Ascending aorta (tissue), 2 donors: ENCODE measurements at regions not wholly inside any gene's neighbourhood (a gene's known extent, or its start where the extent isn't known, plus 50 kb on each side); places are given as distances from the start of the nearest gene placed in this dataset.

Experiments
- DNase-seq, 2 donors: peaks; one replicate each; pipeline ENCODE4 v3.0.0-alpha.2; 2019; ENCODE audit warnings: low spot score in 2 of 2
- H3K27ac ChIP-seq, 2 donors: fragments of 200-600 bp; sonication (generic); one replicate each; pipeline ENCODE4 v1.5.1; 2016 to 2017; ENCODE audit warnings: mild to moderate bottlenecking in 1 of 2
- H3K27me3 ChIP-seq: fragments of 200-600 bp; sonication (generic); one replicate; pipeline ENCODE4 v1.5.1; 2017
- H3K36me3 ChIP-seq, 2 donors: fragments of 200-600 bp; sonication (generic); one replicate each; pipeline ENCODE4 v1.5.1; 2016
- H3K4me1 ChIP-seq, 2 donors: fragments of 200-600 bp; sonication (generic); one replicate each; pipeline ENCODE4 v1.5.1; 2016 to 2017; ENCODE audit warnings: mild to moderate bottlenecking in 1 of 2
- H3K4me3 ChIP-seq, 2 donors: fragments of 200-600 bp; sonication (generic); one replicate each; pipeline ENCODE4 v1.5.1; 2016 to 2017; ENCODE audit warnings: mild to moderate bottlenecking in 1 of 2
- H3K9me3 ChIP-seq, 2 donors: fragments of 200-600 bp; sonication (generic); one replicate each; pipeline ENCODE4 v1.5.1; 2016
- intact Hi-C: fragments of 100-400 bp; cut with DNase I; formaldehyde crosslinking; loops from one replicate; pipeline ENCODE4 v1.15.1; 2023
- TF ChIP-seq, protein P1 (sequence below), 3 experiments: fragments of 200-600 bp in 2 of 3; fragments of 450-650 bp in 1 of 3; sonication (generic) in 2 of 3; IDR thresholded peaks; one replicate each; pipeline ENCODE4 v1.5.1; 2016 to 2019; ENCODE audit warnings: antibody characterized with exemption in 3 of 3, mild to moderate bottlenecking in 1 of 3, moderate library complexity in 1 of 3

GRCh38 chr2:188102881-188103280 lies 188.8 kb upstream of the GULP1 start:
- no peaks in the 10 kb centered on the region for H3K27me3 ChIP-seq
- intact Hi-C loops = no loop called here

GRCh38 chr2:188114014-188114413 lies 177.7 kb upstream of the GULP1 start:
- no peaks in the 10 kb centered on the region for H3K27me3 ChIP-seq
- TF ChIP-seq, protein P1, sequence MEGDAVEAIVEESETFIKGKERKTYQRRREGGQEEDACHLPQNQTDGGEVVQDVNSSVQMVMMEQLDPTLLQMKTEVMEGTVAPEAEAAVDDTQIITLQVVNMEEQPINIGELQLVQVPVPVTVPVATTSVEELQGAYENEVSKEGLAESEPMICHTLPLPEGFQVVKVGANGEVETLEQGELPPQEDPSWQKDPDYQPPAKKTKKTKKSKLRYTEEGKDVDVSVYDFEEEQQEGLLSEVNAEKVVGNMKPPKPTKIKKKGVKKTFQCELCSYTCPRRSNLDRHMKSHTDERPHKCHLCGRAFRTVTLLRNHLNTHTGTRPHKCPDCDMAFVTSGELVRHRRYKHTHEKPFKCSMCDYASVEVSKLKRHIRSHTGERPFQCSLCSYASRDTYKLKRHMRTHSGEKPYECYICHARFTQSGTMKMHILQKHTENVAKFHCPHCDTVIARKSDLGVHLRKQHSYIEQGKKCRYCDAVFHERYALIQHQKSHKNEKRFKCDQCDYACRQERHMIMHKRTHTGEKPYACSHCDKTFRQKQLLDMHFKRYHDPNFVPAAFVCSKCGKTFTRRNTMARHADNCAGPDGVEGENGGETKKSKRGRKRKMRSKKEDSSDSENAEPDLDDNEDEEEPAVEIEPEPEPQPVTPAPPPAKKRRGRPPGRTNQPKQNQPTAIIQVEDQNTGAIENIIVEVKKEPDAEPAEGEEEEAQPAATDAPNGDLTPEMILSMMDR (IDR thresholded peaks at IDR 0.05) = no peak
- no peaks in the 10 kb centered on the region for H3K36me3 ChIP-seq
- no peak overlapping the region for H3K4me3 ChIP-seq
- intact Hi-C loops = no loop called here
- DNase-seq = no peak
- peak overlapping the region in 1 of 2 donors; percentile 9 for H3K27ac ChIP-seq
- H3K9me3 ChIP-seq = no peaks in the 10 kb centered on the region
- H3K4me1 ChIP-seq = peaks cover 0 to 13% of the 10 kb centered on the region in 2 donors

More at GRCh38 chr2:188102881-188103280, 188.8 kb upstream of the GULP1 start:
- Histone ChIP-seq H3K36me3 (no peaks in the 10 kb centered on the region), H3K4me1 (no peaks in the 10 kb centered on the region), H3K4me3 (no peak overlapping the region), H3K9me3 (no peaks in the 10 kb centered on the region), H3K27ac (no peak overlapping the region)
- TF ChIP-seq, protein P1 (IDR thresholded peaks at IDR 0.05) = no peak
- DNase-seq = no peak

- intact Hi-C loops = no loop called here
- Histone ChIP-seq H3K4me1 (peaks cover 0 to 21% of the 10 kb centered on the region in 2 donors), H3K4me3 (no peak overlapping the region), H3K27me3 (no peaks in the 10 kb centered on the region), H3K36me3 (no peaks in the 10 kb centered on the region), H3K9me3 (no peaks in the 10 kb centered on the region), H3K27ac (peak overlapping the region; percentile 52 to 61)
- no peak for DNase-seq
- TF ChIP-seq, protein P1 (IDR thresholded peaks at IDR 0.05) = no peak
Observed at GRCh38 chr2:188117706-188118105, 174.0 kb upstream of the GULP1 start.

DNA sequence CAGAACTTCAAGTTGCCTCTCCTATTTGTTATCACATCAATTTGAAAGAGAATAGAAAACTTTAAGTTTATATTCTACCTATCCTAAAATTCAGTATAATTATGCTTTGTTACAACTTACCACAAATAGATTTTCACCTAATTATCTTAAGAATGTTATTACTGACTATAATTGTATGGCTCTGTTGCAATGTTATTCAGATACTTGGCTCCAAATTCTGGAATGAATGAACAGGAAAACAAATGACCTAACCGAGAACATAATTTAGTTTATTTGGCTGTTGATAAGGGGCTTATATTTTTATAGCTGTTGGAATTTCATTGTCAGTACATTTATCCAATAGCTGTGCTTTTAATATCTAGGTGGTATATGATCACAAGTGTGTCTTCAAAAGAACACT lies 173.2 kb upstream of the GULP1 start:
- TF ChIP-seq, protein P1 (IDR thresholded peaks at IDR 0.05) = no peak
- no peak overlapping the region for H3K4me3 ChIP-seq
- no peaks in the 10 kb centered on the region for H3K27me3 ChIP-seq
- H3K4me1 ChIP-seq = peaks cover 0 to 20% of the 10 kb centered on the region in 2 donors
- H3K27ac ChIP-seq = peak overlapping the region; percentile 52 to 61
- no peak for DNase-seq
- intact Hi-C loops = no loop called here
- H3K36me3 ChIP-seq = no peaks in the 10 kb centered on the region
- no peaks in the 10 kb centered on the region for H3K9me3 ChIP-seq

DNA sequence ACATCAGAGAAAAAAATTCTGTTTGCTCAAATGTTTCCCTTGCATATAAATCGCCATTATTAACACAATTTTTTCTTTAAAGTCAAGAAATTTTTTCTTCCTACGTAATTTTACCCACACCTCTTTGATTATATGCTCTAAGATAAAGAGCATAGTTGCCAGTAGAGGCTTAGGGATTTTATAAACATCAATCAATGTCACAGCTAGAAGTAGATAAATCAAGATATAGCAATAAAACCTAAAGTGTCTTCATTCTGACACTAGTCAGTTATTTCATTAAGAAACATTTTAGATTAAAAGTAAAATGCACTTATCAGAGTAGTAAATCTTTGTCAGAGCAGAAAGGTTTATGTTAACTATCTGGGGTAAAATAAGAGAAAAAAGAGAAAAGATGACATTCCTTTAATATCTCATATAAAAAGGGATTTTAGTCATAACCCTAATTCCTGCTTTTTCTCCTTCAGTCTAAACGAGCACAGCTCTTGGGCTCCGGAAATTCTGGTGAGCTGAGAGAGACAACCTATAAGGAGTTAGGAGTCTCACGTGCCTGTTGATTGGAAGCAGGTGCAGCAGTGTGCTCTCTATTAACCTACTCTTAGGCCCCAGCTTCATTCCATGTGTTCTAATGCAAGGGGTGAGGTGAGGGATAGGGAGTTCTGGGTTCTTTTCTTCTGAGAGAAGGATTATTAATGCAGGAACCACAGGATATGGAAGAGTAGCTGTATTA lies 172.4 kb upstream of the GULP1 start:
- peaks cover 0 to 13% of the 10 kb centered on the region in 2 donors for H3K4me1 ChIP-seq
- H3K36me3 ChIP-seq = no peaks in the 10 kb centered on the region
- no peaks in the 10 kb centered on the region for H3K27me3 ChIP-seq
- H3K27ac ChIP-seq = peak overlapping the region; percentile 52 to 61
- DNase-seq = no peak
- TF ChIP-seq, protein P1 (IDR thresholded peaks at IDR 0.05) = no peak
- no peaks in the 10 kb centered on the region for H3K9me3 ChIP-seq
- no peak overlapping the region for H3K4me3 ChIP-seq
- intact Hi-C loops = no loop called here
